ENCODE measurements at regions not wholly inside any gene's neighbourhood (a gene's known extent, or its start where the extent isn't known, plus 50 kb on each side); places are given as distances from the start of the nearest gene placed in this dataset.

DNA sequence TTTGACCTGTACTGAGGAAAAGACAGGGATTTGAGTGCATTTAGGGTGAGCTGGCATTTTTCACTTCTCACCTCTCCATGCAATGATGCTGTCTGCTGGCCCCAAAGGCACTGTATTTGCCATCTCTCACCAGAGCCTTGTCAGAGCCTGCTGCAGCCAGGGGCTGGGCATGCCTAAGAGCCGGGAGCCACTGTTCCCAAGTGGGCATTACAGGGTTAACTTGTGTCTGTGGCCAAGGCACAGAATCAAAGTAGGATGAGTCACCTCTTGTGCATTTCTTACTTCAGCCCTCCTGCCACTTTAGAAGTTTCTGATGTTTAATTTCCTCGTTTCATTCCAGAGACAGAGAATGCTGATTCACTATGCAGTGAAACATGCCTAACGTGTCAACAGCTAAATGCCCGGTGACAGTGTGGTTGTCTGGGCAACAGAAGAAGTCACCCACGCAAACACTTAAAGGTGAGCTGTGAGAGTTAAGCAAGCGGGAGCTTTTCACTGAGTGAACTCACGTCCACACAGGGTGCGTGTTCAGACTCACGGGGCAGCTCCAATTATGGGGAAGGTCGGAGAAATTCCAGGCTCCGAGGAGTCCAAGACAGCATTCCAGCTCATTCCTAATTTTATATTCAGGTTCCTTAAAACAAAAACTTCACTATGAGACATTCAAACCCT lies 57.1 kb upstream of the IGFBP3 start:
- TF ChIP-seq, protein P1, sequence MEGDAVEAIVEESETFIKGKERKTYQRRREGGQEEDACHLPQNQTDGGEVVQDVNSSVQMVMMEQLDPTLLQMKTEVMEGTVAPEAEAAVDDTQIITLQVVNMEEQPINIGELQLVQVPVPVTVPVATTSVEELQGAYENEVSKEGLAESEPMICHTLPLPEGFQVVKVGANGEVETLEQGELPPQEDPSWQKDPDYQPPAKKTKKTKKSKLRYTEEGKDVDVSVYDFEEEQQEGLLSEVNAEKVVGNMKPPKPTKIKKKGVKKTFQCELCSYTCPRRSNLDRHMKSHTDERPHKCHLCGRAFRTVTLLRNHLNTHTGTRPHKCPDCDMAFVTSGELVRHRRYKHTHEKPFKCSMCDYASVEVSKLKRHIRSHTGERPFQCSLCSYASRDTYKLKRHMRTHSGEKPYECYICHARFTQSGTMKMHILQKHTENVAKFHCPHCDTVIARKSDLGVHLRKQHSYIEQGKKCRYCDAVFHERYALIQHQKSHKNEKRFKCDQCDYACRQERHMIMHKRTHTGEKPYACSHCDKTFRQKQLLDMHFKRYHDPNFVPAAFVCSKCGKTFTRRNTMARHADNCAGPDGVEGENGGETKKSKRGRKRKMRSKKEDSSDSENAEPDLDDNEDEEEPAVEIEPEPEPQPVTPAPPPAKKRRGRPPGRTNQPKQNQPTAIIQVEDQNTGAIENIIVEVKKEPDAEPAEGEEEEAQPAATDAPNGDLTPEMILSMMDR (IDR thresholded peaks at IDR 0.05) = no peak
- TF ChIP-seq POLR2A (IDR thresholded peaks at IDR 0.05) (no peak), EP300 (IDR thresholded peaks at IDR 0.05) (no peak)
- Histone ChIP-seq H3K27ac (no peak overlapping the region), H3K36me3 (no peaks in the 10 kb centered on the region), H3K4me1 (peaks cover 0 to 20% (median 0%) of the 10 kb centered on the region in 4 donors), H3K27me3 (no peaks in the 10 kb centered on the region), H3K9me3 (peaks cover 0 to 6% (median 0%) of the 10 kb centered on the region in 4 donors), H3K4me3 (no peak overlapping the region)
- no peak for DNase-seq (ENCODE audit: low spot score in 2 of 2)
- 14 to 17% methylated on average over 11 of the region's 11 CpGs for WGBS, 2 donors

DNA sequence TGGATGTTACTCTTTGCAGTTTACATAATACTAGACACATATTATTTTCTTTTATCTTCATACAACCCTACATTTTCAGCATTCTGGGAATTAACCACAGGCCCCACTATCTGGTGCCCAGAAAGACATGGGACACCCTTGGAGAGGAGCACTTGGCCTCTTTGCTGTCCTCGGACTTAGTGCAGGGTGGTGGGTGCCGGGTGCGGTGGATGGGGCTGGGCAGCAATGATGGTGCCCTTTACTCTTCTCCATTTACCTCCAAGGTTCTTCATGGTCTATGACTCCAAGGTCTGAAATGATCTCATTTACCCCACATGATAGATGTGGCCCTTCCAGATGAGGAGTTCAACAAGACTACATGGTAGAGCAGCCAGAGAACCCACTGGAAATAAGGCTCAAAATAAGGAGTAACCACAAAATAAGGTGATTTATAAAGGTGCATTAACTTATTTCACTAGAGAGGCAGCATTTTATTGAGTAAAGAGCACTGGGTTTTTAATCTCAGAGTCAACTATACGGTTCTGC lies 56.2 kb upstream of the IGFBP3 start:
- Histone ChIP-seq H3K4me1 (peaks cover 0 to 20% (median 0%) of the 10 kb centered on the region in 4 donors), H3K27ac (no peak overlapping the region), H3K27me3 (no peaks in the 10 kb centered on the region), H3K36me3 (no peaks in the 10 kb centered on the region), H3K4me3 (no peak overlapping the region), H3K9me3 (peaks cover 0 to 4% (median 0%) of the 10 kb centered on the region in 4 donors)
- WGBS, 2 donors = 95% methylated on average over 4 of the region's 4 CpGs
- TF ChIP-seq, protein P1 (IDR thresholded peaks at IDR 0.05) = no peak
- TF ChIP-seq EP300 (IDR thresholded peaks at IDR 0.05) = no peak
- TF ChIP-seq POLR2A (IDR thresholded peaks at IDR 0.05) = no peak
- DNase-seq (ENCODE audit: low spot score in 2 of 2) = no peak

DNA sequence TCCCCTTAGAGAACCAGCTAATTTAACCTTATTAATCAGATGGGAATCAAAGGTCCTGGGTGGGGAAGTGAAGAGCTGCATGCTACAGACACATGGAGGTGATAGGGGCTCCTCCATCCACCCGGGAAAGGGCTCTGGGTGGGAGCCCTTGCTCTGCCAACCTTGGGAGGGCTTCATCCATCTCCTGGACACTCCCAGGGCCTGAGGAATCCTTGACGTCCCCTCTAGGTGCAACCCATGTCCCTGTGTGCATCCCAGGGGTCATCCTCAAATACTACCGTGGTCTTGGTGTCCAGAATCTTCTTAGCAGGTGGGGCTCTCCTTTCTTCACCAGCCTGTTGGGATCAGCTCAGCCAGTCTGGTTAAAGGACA lies 55.4 kb upstream of the IGFBP3 start:
- WGBS, 2 donors = 87 to 91% methylated on average over 3 of the region's 3 CpGs
- no peaks in the 10 kb centered on the region for H3K27me3 ChIP-seq
- TF ChIP-seq, protein P1 (IDR thresholded peaks at IDR 0.05) = no peak
- TF ChIP-seq EP300 (IDR thresholded peaks at IDR 0.05) (no peak), POLR2A (IDR thresholded peaks at IDR 0.05) (no peak)
- no peaks in the 10 kb centered on the region for H3K36me3 ChIP-seq
- H3K9me3 ChIP-seq = no peaks in the 10 kb centered on the region
- H3K27ac ChIP-seq = no peak overlapping the region
- peaks cover 0 to 20% (median 0%) of the 10 kb centered on the region in 4 donors for H3K4me1 ChIP-seq
- DNase-seq (ENCODE audit: low spot score in 2 of 2) = no peak
- H3K4me3 ChIP-seq = no peak overlapping the region

DNA sequence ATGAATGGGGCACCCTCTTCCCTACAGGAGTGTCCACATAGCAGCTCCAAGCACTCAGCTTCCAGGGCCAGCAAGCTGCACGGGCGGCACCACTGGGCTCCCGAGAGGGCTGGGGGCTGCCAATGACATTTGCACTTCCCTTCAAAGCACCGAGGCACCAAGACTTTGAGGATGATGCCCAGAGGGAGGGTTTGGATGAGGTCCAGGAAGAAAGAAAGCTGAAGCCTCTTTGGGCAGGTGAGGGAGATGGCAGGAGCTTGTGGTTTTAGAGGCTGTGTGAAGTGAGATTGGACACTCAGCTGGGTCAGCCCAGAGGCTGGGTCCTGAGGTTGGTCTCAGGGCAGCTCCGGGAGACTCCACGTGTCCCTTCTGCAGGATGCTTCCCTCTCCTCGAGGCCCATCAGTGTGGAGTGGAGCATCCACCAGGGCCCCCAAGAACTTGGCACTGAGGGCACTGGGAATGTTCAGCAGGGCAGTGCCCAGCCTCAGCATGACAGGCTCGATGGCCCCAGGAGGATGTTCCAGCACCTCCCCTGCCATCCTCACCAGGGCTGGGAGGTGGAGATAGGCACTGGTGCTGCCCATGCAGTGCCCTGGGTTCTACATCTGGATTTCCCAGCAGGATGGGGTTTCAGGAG lies 54.9 kb upstream of the IGFBP3 start:
- Histone ChIP-seq H3K4me3 (no peak overlapping the region), H3K4me1 (peaks cover 0 to 20% (median 0%) of the 10 kb centered on the region in 4 donors), H3K27ac (no peak overlapping the region), H3K9me3 (no peaks in the 10 kb centered on the region), H3K36me3 (no peaks in the 10 kb centered on the region), H3K27me3 (no peaks in the 10 kb centered on the region)
- WGBS, 2 donors = 80 to 88% methylated on average over 7 of the region's 8 CpGs
- TF ChIP-seq EP300 (IDR thresholded peaks at IDR 0.05) = no peak
- TF ChIP-seq, protein P1 (IDR thresholded peaks at IDR 0.05) = no peak
- TF ChIP-seq POLR2A (IDR thresholded peaks at IDR 0.05) = no peak
- no peak for DNase-seq (ENCODE audit: low spot score in 2 of 2)

DNA sequence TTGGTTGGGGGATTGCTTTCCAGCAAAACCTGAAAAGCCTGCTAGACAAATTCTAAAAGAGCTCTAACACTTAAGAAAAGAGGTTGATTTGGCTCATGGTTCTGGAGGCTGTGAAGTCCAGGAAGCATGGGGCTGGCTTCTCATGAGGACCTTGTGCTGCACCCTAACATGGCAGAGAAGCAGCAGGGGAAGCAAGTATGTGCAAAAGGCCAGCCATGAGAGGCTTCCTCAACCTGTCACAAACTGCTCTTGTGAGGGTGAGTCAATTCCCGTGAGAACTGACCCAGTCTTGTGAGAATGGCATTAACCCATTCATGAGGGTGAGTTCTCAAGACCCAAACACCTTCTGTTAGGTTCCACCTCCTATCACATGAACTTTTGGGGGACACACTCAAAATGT lies 54.3 kb upstream of the IGFBP3 start:
- peaks cover 0 to 20% (median 0%) of the 10 kb centered on the region in 4 donors for H3K4me1 ChIP-seq
- no peaks in the 10 kb centered on the region for H3K9me3 ChIP-seq
- no peak for TF ChIP-seq EP300 (IDR thresholded peaks at IDR 0.05)
- TF ChIP-seq, protein P1 (IDR thresholded peaks at IDR 0.05) = no peak
- TF ChIP-seq POLR2A (IDR thresholded peaks at IDR 0.05) = no peak
- no peak overlapping the region for H3K27ac ChIP-seq
- DNase-seq (ENCODE audit: low spot score in 2 of 2) = no peak
- no peak overlapping the region for H3K4me3 ChIP-seq
- no peaks in the 10 kb centered on the region for H3K36me3 ChIP-seq
- WGBS, 2 donors = 71 to 100% methylated on average over 1 of the region's 1 CpG
- H3K27me3 ChIP-seq = no peaks in the 10 kb centered on the region
